CD4-positive, alpha-beta T cell treated with Interleukin-10 for 1 hour (primary cell): ENCODE measurements at regions not wholly inside any gene's neighbourhood (a gene's known extent, or its start where the extent isn't known, plus 50 kb on each side); places are given as distances from the start of the nearest gene placed in this dataset.
A peak's percentile ranks its signal among the peaks of the same experiment; 100 is the strongest.

Source experiments
- DNase-seq: peaks from one replicate; pipeline ENCODE4 v3.0.0-alpha.2; 2020

- peak; percentile 35 for DNase-seq
Observed at GRCh38 chr14:100440207-100440631, 117.1 kb downstream of the SLC25A47 start.

DNA sequence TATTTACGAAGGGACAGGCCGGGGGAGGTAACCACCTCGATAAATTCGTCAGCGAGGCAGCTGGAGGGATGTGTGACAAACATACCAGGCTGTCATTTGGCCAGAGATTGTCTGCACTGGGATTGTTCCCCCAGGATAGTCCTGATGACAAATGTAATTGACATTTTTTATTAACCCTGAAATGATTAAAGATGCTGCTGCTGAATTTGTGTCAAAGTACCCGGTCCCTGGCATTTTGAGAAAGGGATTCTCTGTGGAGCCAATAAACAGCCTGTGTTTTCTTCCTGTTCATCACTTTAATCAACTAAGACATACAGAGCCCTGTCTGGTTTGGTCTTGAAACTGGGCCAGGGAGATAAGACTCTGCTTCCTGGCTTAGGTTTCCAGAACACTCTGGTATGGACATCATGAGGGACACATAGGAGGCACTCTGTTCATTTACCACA, 117.6 kb downstream of the SLC25A47 start:
- no peak for DNase-seq

GRCh38 chr14:100441271-100441947, 118.3 kb downstream of the SLC25A47 start:
- DNase-seq = no peak

DNA sequence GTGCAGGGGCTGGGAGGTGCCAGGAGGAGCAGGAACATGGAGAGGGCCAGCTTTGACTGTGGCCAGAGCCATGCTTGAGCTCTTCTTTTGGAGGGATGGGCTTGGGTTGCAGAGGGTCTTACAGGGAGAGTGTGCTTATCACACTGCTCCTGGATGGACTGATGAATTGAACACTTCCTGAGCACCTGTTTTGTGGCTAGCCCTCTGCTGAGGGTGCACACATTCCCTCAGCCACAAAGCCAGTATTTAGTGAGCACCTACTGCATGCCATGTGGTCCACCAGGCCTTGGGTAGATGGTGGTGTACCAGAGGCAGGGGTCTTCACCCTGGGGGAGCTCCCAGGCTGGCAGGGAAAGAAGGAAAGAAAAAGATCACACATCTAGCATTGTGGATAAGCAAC, 118.9 kb downstream of the SLC25A47 start:
- no peak for DNase-seq

DNA sequence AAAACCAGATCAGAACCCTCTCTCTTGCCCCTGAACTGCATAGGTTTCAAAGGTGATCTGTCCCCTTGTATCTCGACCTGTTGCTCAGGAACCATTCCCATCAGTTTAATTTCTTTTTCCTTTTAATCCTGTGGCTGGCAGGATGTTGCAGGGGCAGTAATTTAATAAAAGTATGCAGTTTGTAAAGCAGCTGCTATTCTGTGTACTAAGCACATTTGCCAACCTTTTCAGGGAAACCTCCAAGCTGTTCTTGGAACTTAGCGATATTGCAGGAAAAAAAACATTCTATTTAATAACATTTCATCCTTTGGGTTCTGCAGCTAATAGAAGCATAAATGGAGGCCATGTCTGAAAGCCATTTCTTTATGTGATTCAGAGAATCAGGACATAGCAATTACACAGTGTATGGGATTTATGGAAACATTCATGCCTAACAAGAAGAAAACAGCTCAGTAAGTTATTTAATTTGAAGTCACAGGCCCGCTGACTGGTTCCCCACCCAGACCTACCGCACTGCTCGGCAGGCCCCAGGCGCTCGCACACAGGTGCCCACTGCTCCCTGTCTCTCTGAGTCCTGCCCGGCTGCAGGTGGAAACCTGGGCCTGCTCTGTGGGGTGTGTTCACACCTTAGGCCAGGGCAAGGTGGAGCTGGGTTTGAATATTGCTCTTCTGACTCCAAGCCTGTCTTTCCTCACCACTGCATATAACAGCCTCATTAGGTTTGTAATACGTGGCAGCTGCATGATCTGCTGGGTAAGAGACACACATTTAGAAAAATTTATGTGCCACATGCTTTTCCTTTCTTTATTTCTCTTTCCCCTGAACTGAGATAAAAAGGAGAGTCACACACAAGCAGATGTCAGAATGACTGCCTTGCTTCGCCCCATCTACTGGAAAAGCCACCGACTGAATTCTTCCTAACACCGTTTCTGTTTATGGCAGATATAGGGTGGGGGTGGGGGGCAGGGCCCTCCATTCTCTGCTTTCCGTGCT, 119.7 kb downstream of the SLC25A47 start:
- no peak for DNase-seq

DNA sequence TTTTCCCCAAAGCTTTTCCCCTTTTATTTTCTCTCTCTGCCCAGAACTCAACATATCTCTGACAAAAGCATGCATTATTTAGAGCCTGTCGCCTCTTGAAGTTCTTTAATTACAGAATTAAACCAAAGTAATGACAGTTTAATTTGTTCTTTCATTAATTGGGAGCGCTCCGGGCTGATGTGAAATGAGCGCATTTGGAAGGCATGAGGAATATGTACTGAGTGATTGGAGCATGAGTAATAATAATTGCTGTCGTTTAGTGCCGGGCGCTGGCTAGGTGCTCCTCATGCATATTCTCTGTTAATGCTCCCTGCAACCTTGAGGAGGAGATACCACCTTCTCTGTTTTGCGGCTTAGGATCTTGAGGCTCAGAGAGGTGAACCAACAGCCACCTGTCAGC, 120.5 kb downstream of the SLC25A47 start:
- no peak for DNase-seq

- DNase-seq = no peak
Observed at GRCh38 chr14:100445436-100446088, 122.4 kb downstream of the SLC25A47 start.

GRCh38 chr14:100446572-100446971, 123.4 kb downstream of the SLC25A47 start:
- DNase-seq = no peak

- DNase-seq = no peak
Observed at GRCh38 chr14:100448376-100448775, 125.2 kb downstream of the SLC25A47 start.

- DNase-seq = no peak
Observed at GRCh38 chr14:100449225-100449987, 126.3 kb downstream of the SLC25A47 start.

- no peak for DNase-seq
Observed at GRCh38 chr14:100450049-100450448, 126.9 kb downstream of the SLC25A47 start.

GRCh38 chr14:100450736-100451135, 127.6 kb downstream of the SLC25A47 start:
- DNase-seq = no peak

DNA sequence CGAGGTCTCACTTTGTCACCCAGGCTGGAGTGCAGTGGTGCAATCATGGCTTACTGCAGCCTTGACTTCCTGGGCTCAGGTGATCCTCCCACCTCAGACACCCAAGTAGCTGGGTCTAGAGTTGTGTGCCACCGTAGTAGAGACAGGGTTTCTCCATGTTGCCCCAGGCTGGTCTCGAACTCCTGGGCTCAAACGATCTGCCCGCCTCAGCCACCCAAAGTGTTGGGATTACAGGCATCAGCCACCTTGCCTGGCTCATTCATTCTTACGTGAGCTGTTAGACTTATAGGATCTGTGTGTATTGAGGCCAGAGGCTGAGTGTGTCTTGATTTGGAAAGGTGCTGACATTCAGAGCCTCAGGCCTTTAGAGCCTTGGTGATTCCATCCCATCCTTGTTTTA, 128.1 kb downstream of the SLC25A47 start:
- no peak for DNase-seq

DNA sequence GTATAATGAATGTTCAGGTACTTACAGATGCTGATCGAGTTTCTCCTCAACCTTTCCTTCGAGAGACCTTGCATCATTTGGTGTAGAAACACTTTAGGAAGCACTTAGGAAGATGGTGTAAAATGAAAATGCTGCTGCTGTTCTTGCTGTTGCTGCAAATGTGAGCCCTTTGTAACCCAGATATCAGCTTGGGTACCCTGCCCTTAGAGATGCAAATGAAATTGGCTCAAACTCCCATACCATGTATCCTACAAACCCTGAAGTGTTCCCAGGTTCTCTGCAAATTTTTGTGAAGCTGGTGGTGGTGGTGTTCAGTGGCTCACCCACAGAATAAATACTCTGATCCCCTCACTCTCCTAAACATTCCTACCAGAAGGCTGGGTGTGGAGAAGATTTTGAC, 130.8 kb downstream of the SLC25A47 start:
- DNase-seq = no peak

GRCh38 chr14:100454437-100454836, 131.3 kb downstream of the SLC25A47 start:
- DNase-seq = no peak

DNA sequence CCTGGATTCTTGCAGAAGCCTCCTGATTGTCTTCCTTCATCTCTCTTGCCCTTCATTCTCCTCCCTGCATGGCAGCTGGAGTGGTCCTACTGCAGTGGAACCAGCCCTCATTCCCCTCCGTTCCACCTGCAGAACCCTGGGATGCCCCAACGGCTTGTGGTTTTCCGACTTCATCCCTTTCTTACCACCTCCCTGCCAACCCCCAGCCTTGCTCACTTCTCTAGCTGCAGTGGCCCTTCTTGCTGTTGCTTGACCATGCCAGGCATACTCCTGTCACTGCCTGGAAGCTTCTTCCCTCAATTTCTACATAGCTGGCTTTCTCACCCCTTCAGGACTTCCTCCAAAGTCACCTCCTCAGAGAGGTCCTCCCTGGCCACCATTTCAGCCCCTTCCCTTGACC, 123.3 kb downstream of the BEGAIN start:
- no peak for DNase-seq

DNA sequence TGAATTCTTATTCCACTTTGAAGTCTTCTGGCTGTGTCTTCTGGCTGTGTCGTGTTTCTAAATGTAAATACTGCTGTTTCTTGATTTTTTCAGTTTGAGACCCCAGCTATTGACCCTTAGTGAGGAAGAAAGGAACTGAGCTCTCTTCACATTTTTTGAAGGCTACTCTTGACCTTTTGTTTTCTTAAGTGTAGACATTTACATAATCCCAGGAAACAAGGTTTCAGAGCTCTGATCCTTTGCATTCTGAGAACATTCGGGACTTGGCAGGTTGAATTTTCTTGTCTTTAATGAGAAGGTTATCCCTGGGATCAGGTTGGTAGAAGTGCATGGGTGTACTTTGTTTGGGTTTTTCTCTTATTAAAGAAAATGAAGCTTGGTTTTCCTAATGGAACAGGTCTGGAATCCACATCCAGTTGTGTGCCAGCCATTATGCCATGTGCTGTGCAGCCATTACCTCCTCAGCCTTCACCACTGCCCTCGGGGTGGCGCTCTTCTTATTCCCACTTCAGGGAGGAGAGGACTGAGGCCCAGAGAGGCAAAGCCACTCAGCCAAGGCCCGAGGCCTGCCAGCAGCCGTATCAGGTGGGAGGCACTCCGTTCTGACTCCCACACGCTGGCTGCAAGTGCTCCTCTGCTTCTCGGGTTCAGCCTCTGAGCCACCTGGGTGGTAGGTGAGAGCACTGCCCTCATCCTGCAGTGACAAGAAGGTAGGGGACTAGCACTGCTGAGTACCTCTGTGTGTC, 120.9 kb downstream of the BEGAIN start:
- no peak for DNase-seq

- DNase-seq = no peak
Observed at GRCh38 chr14:100467046-100467750, 120.0 kb downstream of the BEGAIN start.

DNA sequence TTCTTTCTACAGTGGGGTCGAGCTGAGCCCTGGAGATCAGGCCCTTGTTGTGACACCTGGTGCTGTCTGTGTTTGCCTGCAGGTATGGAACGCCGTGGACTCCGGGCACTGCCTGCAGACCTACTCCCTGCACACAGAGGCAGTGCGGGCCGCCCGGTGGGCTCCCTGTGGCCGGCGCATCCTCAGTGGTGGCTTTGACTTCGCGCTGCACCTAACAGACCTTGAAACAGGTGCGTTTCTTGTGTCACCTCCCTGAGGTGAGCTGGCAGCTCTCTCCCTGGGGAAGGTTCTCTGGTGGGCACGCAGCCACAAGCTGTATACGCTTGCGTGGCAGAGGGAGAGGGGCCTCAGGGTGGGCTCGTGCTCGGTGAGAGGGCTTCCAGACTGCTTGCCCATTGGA, 119.3 kb downstream of the BEGAIN start:
- no peak for DNase-seq

DNA sequence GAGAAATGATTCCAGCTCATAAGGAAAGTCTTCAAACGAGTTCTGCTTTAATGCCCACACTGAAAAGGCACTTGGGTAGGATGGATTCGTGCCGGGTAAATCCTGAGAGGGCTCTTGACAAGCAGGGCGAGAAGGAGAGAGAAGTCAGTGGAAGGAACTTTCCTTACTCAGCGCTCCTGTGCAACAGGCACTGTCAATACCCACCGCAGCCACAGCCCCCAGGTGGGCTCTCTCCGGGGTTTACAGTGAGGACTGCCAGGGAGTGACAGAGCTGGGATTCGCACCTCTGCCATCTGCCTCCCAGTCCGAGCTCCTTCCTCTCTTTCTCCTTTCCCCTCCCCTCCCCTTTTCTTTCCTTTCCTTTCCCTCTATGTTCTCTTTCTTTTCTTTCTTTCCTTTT, 118.7 kb downstream of the BEGAIN start:
- DNase-seq = no peak
